NCI-H1105 (cell line): ENCODE measurements at regions not wholly inside any gene's neighbourhood (a gene's known extent, or its start where the extent isn't known, plus 50 kb on each side); places are given as distances from the start of the nearest gene placed in this dataset.
A peak's percentile ranks its signal among the peaks of the same experiment; 100 is the strongest.
"Not testable (repeated sequence)": the region's sequence is repeated elsewhere in the genome, so short reads cannot be mapped to it uniquely, and the experiment has no call there.

Experiments
- DNase-seq: peaks from one replicate; lab custom pipeline; 2025; lab: John Stamatoyannopoulos, UW

DNA sequence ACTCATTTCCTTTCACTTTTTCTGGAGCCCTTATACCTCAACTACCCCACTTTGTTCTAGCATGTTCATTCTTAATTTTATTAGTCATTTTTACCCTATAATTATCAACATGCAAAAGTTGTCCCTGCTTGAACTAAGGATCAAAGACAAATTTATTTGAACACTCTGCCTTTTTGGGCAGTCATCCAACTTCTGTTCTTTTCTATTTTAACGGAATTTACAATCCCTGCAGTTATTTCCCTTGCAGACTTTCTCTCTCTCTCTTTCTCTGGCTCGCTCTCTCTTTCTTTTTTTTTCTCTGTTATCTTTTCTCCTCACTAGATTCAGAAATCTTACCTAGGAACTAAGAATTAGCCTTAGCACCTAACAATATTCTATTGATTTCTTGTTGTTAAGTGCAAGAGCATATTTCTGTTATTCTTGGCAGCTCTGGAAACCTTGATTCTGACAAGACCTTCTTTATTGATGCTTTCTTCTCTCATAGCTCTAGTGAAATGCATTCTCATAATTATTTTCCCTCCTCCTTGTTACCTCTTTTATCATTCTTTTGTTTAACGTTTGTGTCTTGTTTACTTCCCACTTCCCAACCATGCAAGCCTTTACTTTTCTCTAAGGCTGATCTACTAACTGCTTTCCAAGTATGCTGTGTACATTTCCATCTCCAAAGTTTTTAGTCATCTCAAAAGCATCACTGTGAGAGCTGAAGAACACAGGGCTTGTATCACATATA, 951.6 kb downstream of the DIPK2A start:
- peak; percentile 77 for DNase-seq

DNA sequence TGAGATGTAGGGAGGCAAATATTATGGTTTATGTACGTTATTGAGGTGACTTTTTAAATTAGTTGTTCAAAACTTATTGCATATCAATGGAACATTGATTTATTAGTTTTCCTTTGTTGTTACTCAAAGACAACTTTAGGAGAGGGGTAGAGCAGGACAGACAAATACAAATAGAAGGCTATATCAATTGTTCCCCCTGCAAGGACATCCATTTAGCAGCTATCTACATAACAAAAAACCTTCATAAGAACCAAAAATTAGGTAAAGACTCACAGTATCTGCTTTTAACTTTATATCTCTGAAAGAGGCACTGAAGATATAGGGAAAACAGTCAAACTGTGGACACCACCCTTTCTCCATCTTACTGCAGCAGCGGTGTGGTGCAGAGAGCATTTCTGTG, 958.8 kb downstream of the DIPK2A start:
- no peak for DNase-seq

DNA sequence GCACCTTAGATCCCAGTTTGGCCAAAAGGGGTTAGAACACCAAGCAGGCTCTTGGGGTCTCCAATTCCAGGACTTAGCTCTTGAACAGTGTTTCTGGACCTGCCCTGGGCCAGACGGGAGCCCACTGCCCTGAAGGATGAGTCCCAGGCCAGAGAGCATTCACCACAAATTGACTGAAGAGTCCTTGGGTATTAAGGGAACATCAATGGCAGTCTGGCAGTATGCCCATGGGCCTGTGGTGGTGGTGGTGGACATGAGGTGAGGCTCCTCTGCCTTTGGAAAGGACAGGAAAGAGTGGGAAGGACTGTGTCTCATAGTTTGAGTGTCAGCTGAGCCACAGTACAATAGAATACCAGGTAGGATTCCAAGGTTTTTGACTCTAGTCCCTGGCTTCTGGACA, 960.0 kb downstream of the DIPK2A start:
- DNase-seq = no peak

DNA sequence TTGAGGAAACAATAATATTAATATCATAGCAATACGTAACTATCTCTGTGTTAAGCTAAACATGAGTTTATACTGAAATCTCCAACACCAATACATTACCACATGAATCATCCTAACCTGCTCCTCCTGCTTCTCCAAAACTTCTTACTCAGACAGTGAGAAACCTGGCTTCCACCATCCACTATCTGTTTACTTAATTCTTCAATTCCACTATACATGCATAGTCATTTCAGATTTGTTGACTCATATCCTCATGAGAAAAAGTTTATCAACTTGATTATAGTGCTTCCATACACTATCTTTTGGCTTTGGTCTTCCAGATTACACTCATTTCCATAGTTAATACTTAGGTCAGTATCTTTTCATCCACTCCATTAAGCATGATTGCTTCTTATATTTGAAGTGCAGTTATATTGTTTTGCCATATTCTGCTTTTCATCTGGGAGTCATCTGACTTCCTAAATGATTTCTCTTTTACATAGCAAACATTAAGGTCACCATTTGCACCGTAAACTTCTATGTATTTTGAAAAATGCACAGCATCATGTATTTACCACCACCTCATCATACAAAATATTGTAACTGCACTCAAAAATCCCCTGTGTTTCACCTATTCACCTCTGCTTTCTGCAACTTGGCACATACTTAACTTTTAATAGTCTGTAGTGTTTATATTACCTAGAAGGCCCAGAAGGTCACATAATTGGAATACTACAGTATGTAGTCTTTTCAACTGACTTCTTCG, 970.6 kb downstream of the DIPK2A start:
- no peak for DNase-seq

DNA sequence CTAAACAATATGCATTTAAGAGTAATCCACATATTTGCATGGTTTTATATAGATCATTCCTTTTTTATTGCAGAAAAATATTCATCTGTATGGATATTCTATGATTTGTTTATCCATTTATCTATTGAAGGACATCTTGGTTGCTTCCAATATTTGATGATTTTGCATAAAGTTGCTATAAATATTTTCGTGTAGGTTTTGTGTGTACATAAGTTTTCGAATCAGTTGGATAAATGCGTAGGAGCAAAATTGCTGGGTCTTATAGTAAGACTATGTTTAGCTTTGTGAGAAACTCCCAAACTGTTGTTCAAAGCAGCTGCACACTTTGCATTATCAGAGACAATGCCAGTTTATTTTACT, 971.2 kb downstream of the DIPK2A start:
- DNase-seq = no peak

DNA sequence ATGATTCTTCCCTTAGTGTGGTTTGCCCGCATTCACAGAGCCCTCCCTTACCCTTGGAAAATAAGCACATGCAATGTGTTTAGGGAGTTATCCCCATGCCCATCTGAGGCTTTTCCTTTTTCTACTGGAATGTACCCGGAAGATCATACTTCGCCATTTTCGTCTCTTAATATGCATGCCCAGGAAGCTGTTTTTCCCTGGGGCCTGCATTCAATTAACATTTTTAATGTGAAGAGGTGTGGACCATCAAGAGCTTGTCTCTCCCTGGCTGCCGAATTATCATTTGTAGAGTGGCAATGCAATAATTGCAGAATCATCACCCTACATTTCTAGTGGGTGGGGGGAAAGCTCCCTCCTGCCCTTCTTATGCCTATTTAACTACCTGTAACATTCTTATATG, 976.3 kb downstream of the DIPK2A start:
- no peak for DNase-seq

DNA sequence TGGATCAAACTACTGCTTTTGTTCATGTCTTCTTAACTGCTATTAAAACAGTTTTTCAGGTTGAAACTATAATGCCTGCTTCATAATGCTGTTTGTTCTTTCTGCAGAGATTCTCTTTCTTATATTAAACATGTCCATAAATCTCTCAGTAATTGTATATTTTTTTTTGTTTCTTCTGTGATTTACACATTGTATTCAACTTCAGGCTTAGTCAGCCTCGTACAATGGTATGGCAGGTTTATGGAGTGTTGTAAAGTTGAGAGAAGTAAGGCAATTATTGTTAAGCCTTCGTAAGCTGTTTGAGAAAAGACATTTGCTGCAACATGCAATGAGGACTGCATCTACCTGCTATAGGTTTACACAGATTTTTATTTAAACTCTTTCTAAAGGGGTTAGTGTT, 977.1 kb downstream of the DIPK2A start:
- DNase-seq = no peak

DNA sequence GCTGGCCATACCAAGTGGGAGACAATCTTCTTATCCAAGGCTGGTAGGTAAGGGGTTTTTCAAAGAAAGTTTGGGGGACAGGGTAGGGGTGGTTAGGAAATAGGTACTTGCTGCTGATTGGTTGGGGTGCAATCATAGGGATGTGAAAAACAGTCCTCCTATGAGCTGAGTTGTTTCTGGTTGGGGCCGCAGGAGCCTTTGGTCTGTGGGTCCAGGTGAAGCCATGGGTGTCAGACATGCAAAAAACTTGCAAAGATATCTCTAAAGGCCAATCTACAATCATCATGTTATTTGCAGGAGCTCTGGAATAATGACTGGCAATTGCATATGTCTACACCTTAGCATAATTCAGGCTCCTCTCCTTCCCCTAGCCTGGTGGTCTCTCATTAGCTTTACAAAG, 982.3 kb downstream of the DIPK2A start:
- DNase-seq = no peak

DNA sequence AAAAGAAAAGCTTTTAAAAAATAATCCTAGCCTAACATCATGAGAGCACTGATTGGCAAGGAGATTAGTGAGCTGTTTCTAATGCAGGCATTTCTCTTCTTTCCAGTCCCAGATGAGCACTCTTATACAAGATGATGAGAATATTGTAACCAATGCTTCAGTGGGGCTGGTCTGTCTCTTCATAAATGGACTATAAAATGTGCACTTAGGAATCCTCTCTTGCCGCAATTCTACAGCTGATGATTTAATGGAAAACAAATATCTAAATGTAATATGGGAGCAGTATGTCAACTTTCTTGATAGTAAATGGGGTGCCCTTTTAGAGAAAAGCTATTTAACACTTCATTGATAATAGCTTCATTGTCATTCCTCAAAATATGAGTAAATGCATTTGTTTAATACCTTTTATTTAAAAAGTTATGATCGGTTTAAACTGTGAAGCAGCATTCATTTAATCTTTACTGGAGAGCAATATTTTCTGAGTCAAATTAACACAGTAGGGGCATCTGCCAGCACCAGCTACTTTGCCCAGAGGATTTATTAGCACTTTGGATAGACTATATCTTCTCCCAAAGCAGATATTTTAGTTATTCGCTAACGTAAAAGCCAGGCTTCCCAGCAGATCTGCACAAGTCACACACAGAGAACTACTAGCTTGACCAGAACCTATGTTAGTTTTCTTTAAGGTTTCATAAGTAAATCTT, 985.9 kb downstream of the DIPK2A start:
- no peak for DNase-seq

DNA sequence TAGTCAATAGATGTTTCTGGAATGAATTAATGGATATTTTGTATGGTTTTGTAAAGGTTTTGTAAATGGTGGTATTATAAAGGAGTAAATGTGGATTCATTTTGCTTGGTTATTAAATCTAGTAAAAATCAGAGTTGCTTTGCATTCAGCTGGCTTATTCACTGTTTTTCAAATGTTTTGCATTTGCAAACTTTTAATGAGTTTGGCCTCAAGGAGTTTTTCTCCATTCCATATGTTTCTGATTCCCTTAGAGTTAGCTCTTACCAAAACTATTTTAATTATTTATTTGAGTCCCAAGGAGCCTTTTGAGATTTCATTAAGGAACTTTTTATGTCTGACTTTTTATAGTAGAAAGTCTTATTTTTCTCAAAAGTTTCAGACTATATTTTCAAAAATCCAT, 992.2 kb downstream of the DIPK2A start:
- DNase-seq = no peak

DNA sequence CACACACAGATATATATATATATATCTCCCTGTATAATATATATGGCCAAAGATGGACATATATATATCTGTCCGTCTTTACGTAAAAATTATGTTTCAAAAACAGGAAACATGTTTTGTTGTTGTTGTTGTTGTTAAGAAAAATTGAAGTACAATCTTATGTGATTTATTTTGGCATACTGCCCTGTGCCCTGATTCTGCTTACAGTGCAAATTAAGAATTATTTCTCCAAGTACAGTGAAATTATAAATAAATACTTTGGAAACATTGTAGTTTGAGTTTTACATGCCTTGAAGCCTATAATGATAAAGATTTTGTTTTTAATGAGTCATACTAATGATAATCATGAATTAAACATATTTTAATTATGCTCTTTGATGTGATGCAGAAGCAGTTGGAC, 994.9 kb downstream of the DIPK2A start:
- DNase-seq = no peak

DNA sequence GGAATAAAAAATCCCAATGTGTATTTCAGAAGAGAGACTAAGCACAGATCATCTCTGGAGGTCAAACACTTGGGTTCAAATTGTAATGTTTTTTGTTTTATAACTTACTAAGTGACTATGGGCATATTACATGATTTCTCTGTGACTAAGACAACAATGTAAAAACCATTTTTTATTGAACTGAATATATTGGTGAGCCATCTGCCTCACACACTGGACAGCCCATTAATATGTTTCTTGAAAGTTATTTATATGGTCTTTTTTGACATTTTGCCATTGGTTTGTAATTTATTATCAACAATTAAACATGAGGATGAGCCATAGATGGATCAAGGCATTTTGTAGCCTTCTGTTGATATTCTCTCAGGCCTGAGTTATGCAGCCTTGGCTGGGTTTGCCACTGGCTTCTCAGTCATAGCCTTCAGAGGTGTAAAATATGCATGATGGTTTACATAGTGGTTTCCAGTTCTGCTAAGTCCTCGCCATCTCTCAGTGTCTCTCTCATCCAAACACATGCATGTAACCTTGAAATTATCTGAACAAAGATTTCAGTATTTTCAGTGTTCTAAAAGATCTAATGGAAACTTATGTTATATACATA, 997.2 kb downstream of the DIPK2A start:
- no peak for DNase-seq

DNA sequence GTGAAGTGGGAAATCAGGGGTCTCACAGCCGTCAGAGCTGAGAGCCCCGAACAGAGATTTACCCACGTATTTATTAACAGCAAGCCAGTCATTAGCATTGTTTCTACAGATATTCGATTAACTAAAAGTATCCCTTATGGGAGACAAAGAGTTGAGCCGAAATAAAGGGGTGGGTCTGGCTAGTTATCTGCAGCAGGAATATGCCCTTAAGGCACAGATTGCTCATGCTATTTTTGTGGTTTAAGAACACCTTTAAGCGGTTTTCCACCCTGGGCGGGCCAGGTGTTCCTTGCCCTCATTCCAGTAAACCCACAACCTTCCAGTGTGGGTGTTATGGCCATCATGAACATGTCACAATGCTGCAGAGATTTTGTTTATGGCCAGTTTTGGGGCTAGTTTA, 1012.9 kb downstream of the DIPK2A start:
- not testable (repeated sequence) for DNase-seq

DNA sequence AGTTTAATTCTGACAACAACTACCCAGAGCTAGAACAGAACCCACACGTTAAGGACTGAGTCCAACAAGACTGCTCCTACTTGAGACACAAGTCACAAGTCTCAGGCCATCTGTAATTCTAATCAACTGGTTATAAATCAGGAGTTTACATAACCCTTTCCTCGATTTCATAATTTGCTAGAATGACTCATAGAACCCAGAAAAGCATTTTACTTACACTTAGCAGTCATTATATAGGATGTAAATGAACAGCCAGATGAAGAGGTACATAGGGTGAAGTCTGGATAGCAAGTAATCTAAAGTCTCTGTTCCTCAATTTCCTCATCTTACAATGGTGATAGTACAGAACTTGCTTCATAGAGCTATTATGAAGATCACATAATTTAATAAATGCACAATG, 1018.2 kb downstream of the DIPK2A start:
- no peak for DNase-seq

DNA sequence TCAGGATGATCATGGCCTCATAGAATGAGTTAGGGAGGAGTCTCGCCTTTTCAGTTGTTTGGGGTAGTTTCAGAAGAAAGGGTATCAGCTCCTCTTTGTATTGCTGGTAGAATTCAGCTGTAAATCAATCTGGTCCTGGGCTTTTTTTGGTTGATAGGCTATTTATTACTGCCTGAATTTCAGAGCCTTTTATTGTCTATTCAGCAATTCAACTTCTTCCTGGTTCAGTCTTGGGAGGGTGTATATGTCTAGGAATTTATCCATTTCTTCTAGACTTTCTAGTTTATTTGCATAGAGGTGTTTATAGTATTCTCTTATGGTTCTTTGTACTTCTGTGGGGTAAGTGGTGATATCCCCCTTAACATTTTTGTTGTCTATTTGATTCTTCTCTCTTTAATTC, 1024.2 kb downstream of the DIPK2A start:
- no peak for DNase-seq

DNA sequence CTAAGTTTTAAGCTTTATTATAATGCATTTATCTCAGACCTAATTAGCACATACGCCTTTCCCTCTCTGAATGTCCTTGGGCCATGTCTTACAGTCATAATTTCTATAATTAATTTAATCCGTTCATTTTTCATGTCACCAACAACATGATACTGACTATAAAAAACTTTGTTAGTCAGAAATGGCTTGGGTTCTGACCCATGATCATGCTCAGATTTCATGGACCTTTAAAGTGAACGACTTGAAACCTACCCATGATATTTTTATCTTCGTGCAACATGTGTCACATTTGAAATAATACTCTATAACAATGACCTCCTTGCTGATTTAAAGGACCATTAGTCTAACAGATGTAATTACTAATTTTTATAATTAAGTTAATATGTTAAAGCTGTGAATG, 1033.8 kb downstream of the DIPK2A start:
- no peak for DNase-seq

DNA sequence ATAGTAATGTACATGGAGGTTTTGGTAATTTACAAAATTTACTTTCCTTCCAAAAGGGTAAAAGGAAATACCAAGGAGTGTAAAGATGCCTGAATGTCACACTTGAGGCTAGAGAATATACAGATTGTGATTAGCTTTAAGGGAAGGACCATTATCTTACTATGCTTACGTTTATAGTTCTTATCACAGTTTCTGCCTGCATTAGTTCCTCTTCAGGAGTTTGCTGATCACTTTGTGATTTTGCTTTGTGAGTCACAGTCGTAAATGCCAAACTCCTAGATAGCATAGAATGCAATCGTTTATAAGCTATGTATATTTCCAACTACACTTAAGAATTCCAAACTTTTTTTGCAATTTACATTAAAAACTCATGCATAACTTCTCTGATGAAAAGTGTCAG, 1034.6 kb downstream of the DIPK2A start:
- no peak for DNase-seq

DNA sequence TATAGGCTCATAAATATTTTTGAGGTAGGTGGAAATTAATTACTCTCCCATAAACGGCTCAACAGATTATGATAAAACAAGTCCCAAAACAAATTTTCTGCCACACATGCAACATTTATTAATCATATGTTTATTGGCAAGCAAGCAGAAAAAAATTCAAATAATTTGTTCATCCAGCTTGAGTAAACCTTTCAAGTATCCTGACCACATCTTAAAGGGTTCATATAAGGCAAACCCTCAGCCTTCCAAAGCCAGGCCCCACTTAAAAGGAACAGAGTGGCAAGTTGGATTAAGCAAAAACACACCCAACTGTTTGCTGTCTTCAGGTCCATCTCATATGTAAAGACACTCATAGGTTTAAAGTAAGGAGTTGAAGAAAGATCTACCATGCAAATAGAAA, 1042.3 kb downstream of the DIPK2A start:
- no peak for DNase-seq

DNA sequence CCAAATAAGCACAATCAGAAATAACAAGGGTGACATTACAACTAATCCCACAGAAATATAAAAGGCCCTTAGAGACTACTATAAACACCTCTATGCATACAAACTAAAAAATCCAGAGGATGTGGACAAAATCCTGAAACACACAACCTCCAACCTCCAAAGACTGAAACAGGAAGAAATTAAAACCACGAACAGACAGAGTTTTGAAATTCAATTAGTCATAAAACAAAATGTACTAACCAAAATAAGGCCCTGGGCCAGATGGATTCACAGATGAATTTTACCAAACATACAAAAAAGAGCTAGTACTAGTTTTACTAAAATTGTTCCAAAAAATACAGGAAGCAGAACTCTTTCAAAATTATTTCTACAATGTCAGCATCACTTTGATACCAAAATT, 1043.6 kb downstream of the DIPK2A start:
- DNase-seq = no peak

DNA sequence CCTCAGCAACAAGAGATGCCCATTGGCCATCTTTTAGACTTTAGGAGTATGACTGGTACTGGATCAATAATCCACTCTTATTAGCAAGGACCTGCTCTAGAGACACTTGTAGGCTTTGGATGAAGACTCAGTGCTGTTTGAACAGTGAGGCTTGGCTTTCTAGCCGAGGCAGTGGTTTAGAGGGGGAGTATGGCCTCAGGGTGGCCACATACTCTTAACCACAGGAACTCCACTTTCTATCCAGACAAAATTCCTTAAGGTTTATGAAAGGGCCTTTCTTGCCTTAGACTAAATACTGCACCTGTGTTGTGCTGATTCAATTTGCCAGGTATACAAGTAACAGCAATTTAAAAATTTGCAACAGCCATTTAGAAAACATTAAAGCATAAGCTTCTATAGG, 1046.3 kb downstream of the DIPK2A start:
- DNase-seq = no peak

DNA sequence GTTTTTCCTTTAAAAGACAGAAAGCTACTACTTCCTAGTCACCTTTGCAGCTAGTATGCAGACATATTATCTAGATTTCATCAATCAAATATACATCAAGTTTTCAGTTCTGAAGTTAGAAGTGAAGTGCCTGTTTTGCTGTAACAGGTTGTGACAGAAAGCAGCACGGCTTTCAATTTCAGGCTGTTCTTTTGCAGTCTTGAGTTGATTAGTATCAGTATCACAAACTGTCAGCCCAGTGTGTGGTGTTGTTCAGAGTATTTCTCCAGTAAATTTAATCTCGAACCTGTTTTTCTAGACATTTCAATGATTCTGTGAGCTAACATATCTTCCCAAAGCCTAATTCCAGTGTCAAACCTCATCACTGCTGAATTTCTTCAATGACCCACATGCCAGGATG, 1050.8 kb downstream of the DIPK2A start:
- DNase-seq = no peak

DNA sequence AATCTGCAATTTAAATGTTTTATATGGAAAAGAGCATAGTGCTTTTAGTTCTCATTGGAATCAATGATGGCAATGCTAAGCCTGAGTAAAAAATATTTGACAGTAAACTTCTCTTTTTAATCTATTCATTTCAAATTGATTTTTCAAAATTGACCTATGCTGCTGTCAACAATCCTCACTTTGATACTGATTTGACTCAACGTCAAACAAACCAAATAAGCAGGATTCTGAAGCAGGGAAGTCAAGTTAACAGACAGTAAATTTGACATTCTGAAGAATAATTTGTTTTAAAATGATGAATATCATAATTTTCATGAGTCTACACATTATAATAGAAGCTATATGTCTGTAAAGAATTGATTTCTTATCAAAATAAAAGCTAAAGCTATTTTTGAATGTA, 1053.1 kb downstream of the DIPK2A start:
- DNase-seq = no peak

DNA sequence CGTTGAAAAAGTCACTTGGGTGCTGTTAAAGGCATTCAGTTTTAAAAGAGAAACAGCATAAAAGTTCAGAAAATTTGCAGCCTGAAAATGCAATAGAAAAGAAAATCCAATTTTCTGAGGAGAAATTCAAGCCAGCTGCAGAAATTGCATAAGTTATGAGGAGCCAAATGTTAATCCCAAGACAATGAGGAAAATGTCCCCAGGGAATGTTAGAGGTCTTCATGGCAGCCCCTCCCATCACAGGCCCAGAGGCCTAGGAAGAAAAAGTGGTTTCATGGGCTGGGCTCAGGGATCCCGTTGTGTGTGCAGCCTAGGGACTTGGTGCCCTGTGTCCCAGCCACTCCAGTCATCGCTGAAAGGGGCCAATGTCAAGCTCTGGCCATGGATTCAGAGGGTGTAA, 1055.6 kb downstream of the DIPK2A start:
- not testable (repeated sequence) for DNase-seq
